ENCODE measurements at regions not wholly inside any gene's neighbourhood (a gene's known extent, or its start where the extent isn't known, plus 50 kb on each side); places are given as distances from the start of the nearest gene placed in this dataset.

- FAIRE-seq, result no peak
These were observed 932.2 kb downstream of the TBC1D22A start for GRCh38 chr22:47694536-47695130.

GRCh38 chr22:47693606-47694005, 931.2 kb downstream of the TBC1D22A start:
- FAIRE-seq, result no peak

DNA sequence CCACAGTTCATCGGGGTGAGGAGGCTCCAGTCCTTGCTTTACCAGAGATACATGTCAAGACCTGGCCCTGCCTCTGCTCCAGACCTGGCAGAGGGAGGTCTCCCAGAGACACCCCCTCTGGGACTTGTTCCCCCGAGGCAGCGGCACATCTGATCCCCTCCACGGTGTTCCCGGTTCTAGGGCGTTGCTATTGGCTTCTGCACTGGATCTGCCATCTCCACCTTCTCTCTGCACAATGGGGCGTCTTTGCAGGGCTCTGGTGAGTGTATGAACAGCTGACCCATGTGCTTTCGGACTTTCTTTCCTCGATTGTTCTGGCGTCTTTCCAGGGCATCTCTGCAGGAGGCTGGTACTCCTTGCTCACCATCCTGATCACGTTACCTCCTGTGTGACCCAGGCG, 930.4 kb downstream of the TBC1D22A start:
- no peak for FAIRE-seq

- no peak for FAIRE-seq
These were observed 928.9 kb downstream of the TBC1D22A start for GRCh38 chr22:47691152-47691895.

DNA sequence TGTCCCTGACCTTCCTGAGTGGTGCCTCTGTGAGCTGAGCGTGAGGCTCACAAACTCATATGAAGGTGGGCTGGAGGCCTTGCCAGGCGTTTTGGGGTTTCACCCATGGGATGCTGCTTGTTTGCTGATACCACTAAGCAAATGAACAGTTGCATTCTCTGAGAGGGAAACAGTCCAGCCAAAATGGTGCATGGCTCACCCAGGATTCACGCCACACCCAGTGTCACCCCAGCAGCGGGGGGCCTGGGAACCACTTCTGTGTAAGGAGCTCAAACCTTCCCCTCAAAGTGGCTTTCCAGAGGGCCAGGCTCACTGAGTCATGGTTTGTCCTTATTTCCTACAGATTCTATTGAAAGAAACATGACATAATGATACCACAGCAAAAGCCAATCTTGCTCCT, 928.1 kb downstream of the TBC1D22A start:
- no peak for FAIRE-seq

- FAIRE-seq, result no peak
These were observed 927.7 kb downstream of the TBC1D22A start for GRCh38 chr22:47690166-47690565.

- no peak for FAIRE-seq
These were observed 925.3 kb downstream of the TBC1D22A start for GRCh38 chr22:47687776-47688175.

GRCh38 chr22:47687346-47687655, 924.9 kb downstream of the TBC1D22A start:
- FAIRE-seq, result no peak

DNA sequence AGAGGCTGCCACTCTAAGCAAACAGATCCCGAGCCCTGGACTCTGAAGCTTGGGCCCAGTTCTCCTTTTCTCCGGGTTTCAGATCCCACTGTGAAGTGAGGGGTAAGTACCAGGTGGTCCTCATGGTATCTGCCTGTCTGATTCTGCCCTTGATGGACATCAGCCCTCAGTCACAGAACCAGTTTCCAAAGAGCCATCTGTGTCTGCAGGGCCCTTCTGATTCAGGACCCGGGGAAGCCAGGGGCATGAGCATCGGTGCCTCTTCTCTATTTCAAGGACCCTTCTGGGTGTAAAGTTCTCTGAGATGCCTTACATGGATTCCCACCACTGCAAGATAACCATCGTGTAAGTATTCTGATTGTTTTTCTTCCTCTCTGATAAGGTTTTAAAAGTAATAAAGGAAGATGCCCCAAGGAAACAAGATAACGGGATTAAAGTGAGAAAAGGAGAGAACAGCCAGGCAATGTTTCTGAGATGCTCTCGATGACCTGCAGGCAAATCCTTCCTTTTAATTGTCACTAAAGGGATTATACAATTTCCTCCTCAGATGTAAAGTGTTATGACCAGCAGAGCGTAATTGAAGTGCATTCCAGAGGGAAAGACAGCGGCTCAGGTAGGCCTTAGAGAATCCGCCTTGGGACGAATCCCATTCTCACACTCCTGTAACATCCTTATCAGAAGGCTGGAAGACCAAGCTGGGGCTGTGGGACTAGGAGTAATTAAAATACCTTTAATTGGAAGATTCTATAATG, 924.3 kb downstream of the TBC1D22A start:
- FAIRE-seq, result no peak

- no peak for FAIRE-seq
These were observed 919.1 kb downstream of the TBC1D22A start for GRCh38 chr22:47681411-47682165.

- no peak for FAIRE-seq
These were observed 916.3 kb downstream of the TBC1D22A start for GRCh38 chr22:47678636-47679287.

DNA sequence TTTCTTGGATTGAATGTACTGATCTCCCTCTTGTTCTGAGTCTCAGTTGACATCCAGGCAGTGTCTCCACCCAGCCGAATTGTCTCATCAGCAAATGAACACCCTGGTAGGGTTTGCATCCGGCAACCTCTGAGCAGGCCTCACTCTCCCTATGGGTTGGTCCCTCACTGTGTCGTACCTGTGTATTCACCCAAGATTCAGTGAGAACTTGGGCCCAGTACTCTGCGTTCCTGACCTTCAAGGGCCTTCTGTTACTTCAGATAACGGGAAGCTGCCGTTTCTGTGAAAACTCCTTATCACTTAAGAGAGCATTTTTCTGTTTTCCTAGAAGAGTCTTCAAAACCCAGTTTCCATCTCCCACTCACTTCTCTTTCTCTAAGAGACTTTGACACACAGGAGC, 915.6 kb downstream of the TBC1D22A start:
- no peak for FAIRE-seq

DNA sequence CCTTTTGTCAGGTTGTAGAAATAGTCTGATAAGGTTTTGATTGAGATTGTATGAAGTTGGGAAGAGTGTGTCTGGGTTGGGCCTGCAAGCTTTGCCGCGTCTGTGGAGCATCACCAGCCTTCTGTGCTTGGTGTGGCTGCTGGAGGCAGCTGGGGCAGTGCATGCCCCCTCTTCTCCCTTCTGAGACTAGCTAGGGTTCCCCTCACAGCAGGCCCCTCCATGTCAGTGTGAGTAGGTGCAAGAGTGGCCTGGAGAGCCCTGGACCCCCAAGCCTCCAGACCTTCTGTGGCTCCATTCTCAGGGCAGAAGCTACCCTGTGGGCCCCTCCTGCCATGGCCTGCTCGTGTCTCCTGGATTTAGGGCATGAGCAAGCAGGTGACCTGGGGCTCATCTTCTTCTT, 914.2 kb downstream of the TBC1D22A start:
- no peak for FAIRE-seq

DNA sequence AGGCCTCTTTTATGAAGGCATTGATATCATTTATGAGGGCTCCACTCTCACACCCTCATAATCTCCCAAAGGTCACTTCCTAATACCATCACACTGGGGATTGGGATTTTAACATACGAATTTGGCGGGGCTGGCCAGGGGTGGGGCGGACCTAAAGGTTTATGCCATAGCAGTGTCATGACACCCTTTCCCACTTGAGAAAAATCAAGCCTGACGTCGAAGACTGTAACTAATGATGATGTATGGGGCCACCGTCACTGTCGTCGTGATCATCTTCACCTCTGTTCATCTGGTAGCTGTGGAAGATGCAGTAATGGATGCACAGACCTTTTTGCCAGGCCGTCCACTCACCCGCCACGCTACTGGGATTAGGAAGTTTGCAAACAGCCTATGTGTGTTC, 912.1 kb downstream of the TBC1D22A start:
- no peak for FAIRE-seq

DNA sequence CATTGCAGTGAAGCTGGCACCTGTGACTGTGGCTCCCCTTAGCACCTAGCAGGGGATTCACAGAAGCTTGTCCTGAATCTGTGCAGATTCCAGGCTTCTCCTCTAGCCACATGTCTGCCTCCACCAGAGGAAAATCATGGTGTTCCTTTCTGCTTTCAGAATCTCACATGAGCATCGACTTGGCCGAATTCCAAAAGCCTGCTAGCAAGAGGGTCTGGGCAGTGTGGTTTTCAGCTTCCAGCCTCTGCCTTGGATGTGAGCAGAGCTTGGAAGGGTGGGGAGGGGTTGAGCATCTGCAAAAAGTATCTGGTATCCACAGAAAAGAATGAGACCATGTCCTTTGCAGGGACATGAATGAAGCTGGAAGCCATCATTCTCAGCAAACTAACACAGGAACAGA, 911.1 kb downstream of the TBC1D22A start:
- no peak for FAIRE-seq

DNA sequence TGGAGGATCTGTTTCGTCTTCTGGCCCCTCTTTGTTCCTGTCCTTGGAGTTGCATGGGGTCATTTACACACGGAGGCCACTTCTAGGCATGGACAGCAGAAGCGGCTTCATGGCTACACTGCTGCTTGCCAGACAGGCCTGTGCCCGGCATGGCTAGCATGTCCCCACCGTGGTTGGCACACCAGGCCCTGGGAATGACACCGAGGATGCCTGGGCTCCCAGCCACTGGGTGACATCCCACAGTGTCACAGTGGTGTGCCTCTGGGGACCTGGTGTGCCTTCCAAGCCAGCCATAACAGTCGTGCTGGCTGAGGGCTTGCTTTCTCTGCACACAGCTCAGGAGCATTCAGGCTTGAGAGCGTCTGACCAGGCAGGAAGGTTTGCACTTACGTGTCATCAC, 910.1 kb downstream of the TBC1D22A start:
- FAIRE-seq, result no peak

DNA sequence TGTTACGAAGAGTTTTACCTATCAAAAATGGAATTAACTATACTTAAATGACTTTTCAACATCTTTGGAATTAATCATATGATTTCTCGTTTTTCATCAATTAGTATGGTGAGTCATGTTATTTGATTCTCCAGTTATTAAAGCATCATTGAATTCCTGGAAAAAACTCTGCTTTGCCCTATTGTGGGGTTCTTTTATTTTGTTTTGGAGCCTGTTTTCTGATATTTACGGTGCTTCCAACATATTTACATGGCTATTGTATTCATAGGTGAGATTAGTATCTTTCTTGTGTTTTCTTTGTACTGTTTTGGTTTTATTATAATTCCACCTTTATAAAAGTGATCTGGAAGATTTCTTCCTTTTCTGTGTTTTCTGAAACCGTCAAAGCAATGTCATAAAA, 902.7 kb downstream of the TBC1D22A start:
- FAIRE-seq, result no peak

GRCh38 chr22:47663615-47664605, 901.5 kb downstream of the TBC1D22A start:
- no peak for FAIRE-seq

DNA sequence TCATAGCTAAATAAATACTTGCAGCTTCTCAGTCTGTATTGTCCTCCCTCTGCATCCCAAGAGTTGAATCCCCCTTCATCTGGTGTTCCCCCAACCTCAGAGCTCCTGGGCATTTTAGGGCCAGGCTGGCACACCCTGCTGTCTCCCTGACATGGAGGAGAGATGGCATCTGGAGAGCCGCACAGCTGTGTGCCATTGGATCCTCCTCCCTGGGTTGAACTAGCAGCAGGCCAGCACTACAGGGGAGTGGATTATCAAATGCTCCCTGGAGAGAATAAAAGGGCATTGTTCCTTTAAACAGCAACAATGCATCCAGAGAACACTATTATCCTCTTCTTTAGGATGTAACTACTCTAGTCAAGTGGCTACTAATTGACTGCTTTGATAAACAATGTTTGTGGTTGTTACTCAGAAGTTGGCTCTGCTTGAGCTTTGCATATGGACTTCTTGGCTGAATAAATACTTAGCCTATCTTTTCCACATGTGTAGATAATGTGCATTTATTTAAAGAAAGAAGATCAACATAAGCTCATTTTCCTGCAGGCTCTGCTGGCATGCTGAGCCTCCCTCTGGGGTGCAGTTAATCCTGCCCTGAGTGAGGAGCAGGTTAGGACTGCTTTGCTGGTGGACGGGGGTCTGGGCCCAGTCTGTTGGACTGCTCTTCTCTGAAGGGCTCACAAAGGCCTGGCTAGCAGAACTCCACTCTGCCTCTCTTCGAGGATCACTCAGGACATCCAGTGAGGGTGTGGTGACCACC, 897.2 kb downstream of the TBC1D22A start:
- FAIRE-seq, result no peak

- FAIRE-seq, result no peak
These were observed 895.7 kb downstream of the TBC1D22A start for GRCh38 chr22:47658182-47658581.

DNA sequence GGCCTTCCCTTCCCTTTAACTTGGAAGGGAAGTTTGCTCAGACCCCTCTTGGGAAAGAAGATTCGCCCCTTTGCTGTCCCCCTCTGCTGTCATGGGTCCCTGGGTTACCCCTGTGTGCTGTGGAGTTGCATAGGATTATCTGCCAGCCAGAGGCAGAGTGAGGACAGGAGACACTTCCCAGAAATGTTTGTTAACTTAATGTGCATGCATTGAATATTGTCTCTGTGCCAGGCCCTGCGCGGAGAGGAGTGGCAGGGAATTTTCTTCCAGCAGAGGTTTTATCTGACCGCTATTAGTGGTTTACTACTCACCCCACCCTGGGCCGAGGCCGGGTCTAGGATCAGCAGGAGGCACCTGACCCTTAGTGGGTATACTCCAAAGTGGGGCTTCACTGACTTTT, 894.8 kb downstream of the TBC1D22A start:
- no peak for FAIRE-seq
